ENCODE measurements at regions not wholly inside any gene's neighbourhood (a gene's known extent, or its start where the extent isn't known, plus 50 kb on each side); places are given as distances from the start of the nearest gene placed in this dataset.

- Histone ChIP-seq H3K9me3 (no peaks in the 10 kb centered on the region), H3K4me3 (no peak overlapping the region), H3K27ac (no peak overlapping the region), H3K27me3 (no peaks in the 10 kb centered on the region), H3K9ac (ENCODE audit: low read depth in 2 of 2, low read length in 2 of 2) (no peak overlapping the region), H3K36me3 (no peaks in the 10 kb centered on the region), H3K4me1 (no peaks in the 10 kb centered on the region)
- no peak for DNase-seq
- no peak for TF ChIP-seq CTCF (IDR thresholded peaks at IDR 0.05)
- intact Hi-C loops (cut with DNase I) = no loop called here
Observed at GRCh38 chr5:158618256-158618655, 481.5 kb downstream of the EBF1 start.

- Histone ChIP-seq H3K27me3 (no peaks in the 10 kb centered on the region), H3K27ac (no peak overlapping the region), H3K9me3 (no peaks in the 10 kb centered on the region), H3K4me1 (no peaks in the 10 kb centered on the region), H3K4me3 (no peak overlapping the region), H3K36me3 (no peaks in the 10 kb centered on the region), H3K9ac (ENCODE audit: low read depth in 2 of 2, low read length in 2 of 2) (no peak overlapping the region)
- no peak for TF ChIP-seq CTCF (IDR thresholded peaks at IDR 0.05)
- no peak for DNase-seq
- intact Hi-C loops (cut with DNase I) = no loop called here
Observed at GRCh38 chr5:158616707-158617106, 483.0 kb downstream of the EBF1 start.

- Histone ChIP-seq H3K4me1 (no peaks in the 10 kb centered on the region), H3K27ac (no peak overlapping the region), H3K4me3 (no peak overlapping the region), H3K9ac (ENCODE audit: low read depth in 2 of 2, low read length in 2 of 2) (no peak overlapping the region), H3K27me3 (no peaks in the 10 kb centered on the region), H3K36me3 (no peaks in the 10 kb centered on the region), H3K9me3 (no peaks in the 10 kb centered on the region)
- intact Hi-C loops (cut with DNase I) = no loop called here
- DNase-seq = no peak
- no peak for TF ChIP-seq CTCF (IDR thresholded peaks at IDR 0.05)
Observed at GRCh38 chr5:158614951-158615350, 484.8 kb downstream of the EBF1 start.

GRCh38 chr5:158611581-158611980, 488.1 kb downstream of the EBF1 start:
- Histone ChIP-seq H3K36me3 (no peaks in the 10 kb centered on the region), H3K4me1 (no peaks in the 10 kb centered on the region), H3K27ac (no peak overlapping the region), H3K4me3 (no peak overlapping the region), H3K27me3 (no peaks in the 10 kb centered on the region), H3K9me3 (no peaks in the 10 kb centered on the region), H3K9ac (ENCODE audit: low read depth in 2 of 2, low read length in 2 of 2) (no peak overlapping the region)
- intact Hi-C loops (cut with DNase I) = no loop called here
- DNase-seq = no peak
- no peak for TF ChIP-seq CTCF (IDR thresholded peaks at IDR 0.05)

GRCh38 chr5:158610051-158610415, 489.7 kb downstream of the EBF1 start:
- intact Hi-C loops (cut with DNase I) = no loop called here
- Histone ChIP-seq H3K4me3 (no peak overlapping the region), H3K36me3 (no peaks in the 10 kb centered on the region), H3K27ac (no peak overlapping the region), H3K27me3 (no peaks in the 10 kb centered on the region), H3K9me3 (no peaks in the 10 kb centered on the region), H3K9ac (ENCODE audit: low read depth in 2 of 2, low read length in 2 of 2) (no peak overlapping the region), H3K4me1 (no peaks in the 10 kb centered on the region)
- no peak for DNase-seq
- no peak for TF ChIP-seq CTCF (IDR thresholded peaks at IDR 0.05)

Measured in colonic mucosa (tissue), 4 donors.